ENCODE measurements at regions not wholly inside any gene's neighbourhood (a gene's known extent, or its start where the extent isn't known, plus 50 kb on each side); places are given as distances from the start of the nearest gene placed in this dataset.

- TF ChIP-seq, protein P1, sequence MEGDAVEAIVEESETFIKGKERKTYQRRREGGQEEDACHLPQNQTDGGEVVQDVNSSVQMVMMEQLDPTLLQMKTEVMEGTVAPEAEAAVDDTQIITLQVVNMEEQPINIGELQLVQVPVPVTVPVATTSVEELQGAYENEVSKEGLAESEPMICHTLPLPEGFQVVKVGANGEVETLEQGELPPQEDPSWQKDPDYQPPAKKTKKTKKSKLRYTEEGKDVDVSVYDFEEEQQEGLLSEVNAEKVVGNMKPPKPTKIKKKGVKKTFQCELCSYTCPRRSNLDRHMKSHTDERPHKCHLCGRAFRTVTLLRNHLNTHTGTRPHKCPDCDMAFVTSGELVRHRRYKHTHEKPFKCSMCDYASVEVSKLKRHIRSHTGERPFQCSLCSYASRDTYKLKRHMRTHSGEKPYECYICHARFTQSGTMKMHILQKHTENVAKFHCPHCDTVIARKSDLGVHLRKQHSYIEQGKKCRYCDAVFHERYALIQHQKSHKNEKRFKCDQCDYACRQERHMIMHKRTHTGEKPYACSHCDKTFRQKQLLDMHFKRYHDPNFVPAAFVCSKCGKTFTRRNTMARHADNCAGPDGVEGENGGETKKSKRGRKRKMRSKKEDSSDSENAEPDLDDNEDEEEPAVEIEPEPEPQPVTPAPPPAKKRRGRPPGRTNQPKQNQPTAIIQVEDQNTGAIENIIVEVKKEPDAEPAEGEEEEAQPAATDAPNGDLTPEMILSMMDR (IDR thresholded peaks at IDR 0.05; ENCODE audit: partially characterized antibody, unreplicated experiment), result no peak
- Mint-ChIP-seq H3K27me3 (ENCODE audit: unreplicated experiment) (no peaks in the 10 kb centered on the region), H3K4me1 (ENCODE audit: low read depth, unreplicated experiment) (no peaks in the 10 kb centered on the region), H3K9me3 (ENCODE audit: unreplicated experiment) (peaks cover 3% of the 10 kb centered on the region), H3K36me3 (ENCODE audit: unreplicated experiment) (peaks cover 4% of the 10 kb centered on the region), H3K4me3 (ENCODE audit: unreplicated experiment) (no peak overlapping the region), H3K27ac (ENCODE audit: unreplicated experiment) (no peak overlapping the region)
- DNase-seq, result no peak
These were observed 413.5 kb downstream of the BTBD3 start for GRCh38 chr20:12331236-12331635.

GRCh38 chr20:12337601-12338000, 419.9 kb downstream of the BTBD3 start:
- Mint-ChIP-seq H3K4me1 (ENCODE audit: low read depth, unreplicated experiment) (no peaks in the 10 kb centered on the region), H3K27ac (ENCODE audit: unreplicated experiment) (no peak overlapping the region), H3K9me3 (ENCODE audit: unreplicated experiment) (no peaks in the 10 kb centered on the region), H3K36me3 (ENCODE audit: unreplicated experiment) (no peaks in the 10 kb centered on the region), H3K4me3 (ENCODE audit: unreplicated experiment) (no peak overlapping the region), H3K27me3 (ENCODE audit: unreplicated experiment) (peaks cover 2% of the 10 kb centered on the region)
- TF ChIP-seq, protein P1 (IDR thresholded peaks at IDR 0.05; ENCODE audit: partially characterized antibody, unreplicated experiment), result no peak
- no peak for DNase-seq

GRCh38 chr20:12345978-12346377, 428.3 kb downstream of the BTBD3 start:
- Mint-ChIP-seq H3K27ac (ENCODE audit: unreplicated experiment) (no peak overlapping the region), H3K36me3 (ENCODE audit: unreplicated experiment) (no peaks in the 10 kb centered on the region), H3K27me3 (ENCODE audit: unreplicated experiment) (peaks cover 3% of the 10 kb centered on the region), H3K4me1 (ENCODE audit: low read depth, unreplicated experiment) (no peaks in the 10 kb centered on the region), H3K9me3 (ENCODE audit: unreplicated experiment) (no peaks in the 10 kb centered on the region), H3K4me3 (ENCODE audit: unreplicated experiment) (no peak overlapping the region)
- TF ChIP-seq, protein P1 (IDR thresholded peaks at IDR 0.05; ENCODE audit: partially characterized antibody, unreplicated experiment), result no peak
- no peak for DNase-seq

DNA sequence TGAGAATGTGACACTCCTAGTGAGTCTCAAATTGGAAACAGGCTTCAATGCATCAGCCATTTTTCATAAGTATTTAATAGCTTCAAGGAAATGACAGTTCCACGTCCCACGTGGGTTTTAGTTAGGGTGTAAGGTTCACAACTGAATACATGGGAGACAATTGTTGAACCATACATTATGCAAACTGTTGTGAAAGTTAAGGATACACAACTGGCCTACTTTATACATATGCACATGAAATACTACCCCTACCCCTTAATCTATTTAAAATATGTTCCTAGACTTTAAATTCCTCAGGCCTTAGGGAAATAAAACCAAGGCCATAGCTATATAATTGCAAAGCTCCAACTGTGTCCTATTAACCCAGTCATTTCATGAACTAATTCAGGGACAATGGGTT, 436.1 kb downstream of the BTBD3 start:
- no peak for DNase-seq
- Mint-ChIP-seq H3K4me3 (ENCODE audit: unreplicated experiment) (no peak overlapping the region), H3K27me3 (ENCODE audit: unreplicated experiment) (no peaks in the 10 kb centered on the region), H3K27ac (ENCODE audit: unreplicated experiment) (no peak overlapping the region), H3K4me1 (ENCODE audit: low read depth, unreplicated experiment) (no peaks in the 10 kb centered on the region), H3K9me3 (ENCODE audit: unreplicated experiment) (no peaks in the 10 kb centered on the region), H3K36me3 (ENCODE audit: unreplicated experiment) (no peaks in the 10 kb centered on the region)
- TF ChIP-seq, protein P1 (IDR thresholded peaks at IDR 0.05; ENCODE audit: partially characterized antibody, unreplicated experiment), result no peak

DNA sequence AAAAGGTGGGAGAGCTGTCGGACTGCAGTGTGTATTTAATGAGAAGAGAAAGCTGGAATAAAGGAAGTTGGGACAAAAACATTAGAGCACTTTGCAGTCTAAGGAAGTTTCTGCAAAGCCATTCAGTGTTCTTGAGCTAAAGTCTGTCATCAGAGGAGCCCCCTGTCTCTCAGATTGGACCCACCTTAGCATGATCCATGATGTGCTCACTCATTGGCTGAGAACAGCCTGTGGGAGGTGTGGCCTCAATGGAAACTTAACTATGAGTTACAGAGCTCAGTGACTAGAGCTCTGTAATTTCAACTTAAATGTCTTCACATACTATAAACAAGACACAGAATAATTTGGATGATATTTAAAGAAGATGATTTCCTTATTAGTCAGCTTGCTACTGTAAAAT, 437.0 kb downstream of the BTBD3 start:
- Mint-ChIP-seq H3K9me3 (ENCODE audit: unreplicated experiment) (no peaks in the 10 kb centered on the region), H3K27ac (ENCODE audit: unreplicated experiment) (no peak overlapping the region), H3K4me3 (ENCODE audit: unreplicated experiment) (no peak overlapping the region)

More for the DNA sequence above, 437.0 kb downstream of the BTBD3 start:
- TF ChIP-seq, protein P1 (IDR thresholded peaks at IDR 0.05; ENCODE audit: partially characterized antibody, unreplicated experiment), result no peak
- Mint-ChIP-seq H3K36me3 (ENCODE audit: unreplicated experiment) (no peaks in the 10 kb centered on the region), H3K27me3 (ENCODE audit: unreplicated experiment) (no peaks in the 10 kb centered on the region), H3K4me1 (ENCODE audit: low read depth, unreplicated experiment) (no peaks in the 10 kb centered on the region)
- DNase-seq, result no peak
